ENCODE measurements at regions not wholly inside any gene's neighbourhood (a gene's known extent, or its start where the extent isn't known, plus 50 kb on each side); places are given as distances from the start of the nearest gene placed in this dataset.

- H3K9me3 ChIP-seq (ENCODE audit: insufficient read depth, low read depth, low read length) = no peaks in the 10 kb centered on the region
- no peak overlapping the region for H3K9ac ChIP-seq (ENCODE audit: low read length)
- Mint-ChIP-seq H3K4me3 (ENCODE audit: unreplicated experiment) (no peak overlapping the region), H3K27me3 (ENCODE audit: low read depth, unreplicated experiment) (no peaks in the 10 kb centered on the region), H3K9me3 (ENCODE audit: unreplicated experiment) (no peaks in the 10 kb centered on the region), H3K27ac (ENCODE audit: unreplicated experiment) (no peak overlapping the region), H3K4me1 (ENCODE audit: low read depth, unreplicated experiment) (no peaks in the 10 kb centered on the region), H3K36me3 (ENCODE audit: low read depth, unreplicated experiment) (no peaks in the 10 kb centered on the region)
- H3K4me2 ChIP-seq (ENCODE audit: low read length) = no peak overlapping the region
- H3K36me3 ChIP-seq (ENCODE audit: insufficient read depth, low read length) = no peaks in the 10 kb centered on the region
- H3K79me2 ChIP-seq (ENCODE audit: insufficient read depth, low read length) = no peaks in the 10 kb centered on the region
- H3K27me3 ChIP-seq (ENCODE audit: insufficient read depth, low read length) = no peaks in the 10 kb centered on the region
- no peaks in the 10 kb centered on the region for H4K20me1 ChIP-seq (ENCODE audit: insufficient read depth, low read length)
- no peaks in the 10 kb centered on the region for H3K4me1 ChIP-seq (ENCODE audit: insufficient read depth, low read length)
- H3K27ac ChIP-seq (ENCODE audit: low read depth, low read length) = no peak overlapping the region
- no peak overlapping the region for H3K4me3 ChIP-seq (ENCODE audit: insufficient read depth, low read depth, low read length)
- DNase-seq (ENCODE audit: low read depth) = no peak
- no peak for FAIRE-seq
- TF ChIP-seq EZH2 (IDR thresholded peaks at IDR 0.05; ENCODE audit: insufficient read depth, low read length) (no peak), CTCF (IDR thresholded peaks at IDR 0.05; ENCODE audit: insufficient read depth, low read depth, low read length) (no peak)
- H2AFZ ChIP-seq (ENCODE audit: low read depth, low read length) = no peak overlapping the region
Measured at GRCh38 chr11:38680166-38680565, 2082.1 kb upstream of the RAG2 start.

GRCh38 chr11:38672445-38672844 is 2074.4 kb upstream of the RAG2 start:
- Histone ChIP-seq H3K9me3 (ENCODE audit: insufficient read depth, low read depth, low read length) (no peaks in the 10 kb centered on the region), H4K20me1 (ENCODE audit: insufficient read depth, low read length) (no peaks in the 10 kb centered on the region), H3K4me2 (ENCODE audit: low read length) (no peak overlapping the region), H3K9ac (ENCODE audit: low read length) (no peak overlapping the region), H3K79me2 (ENCODE audit: insufficient read depth, low read length) (no peaks in the 10 kb centered on the region), H3K36me3 (ENCODE audit: insufficient read depth, low read length) (no peaks in the 10 kb centered on the region), H3K4me1 (ENCODE audit: insufficient read depth, low read length) (no peaks in the 10 kb centered on the region), H3K27me3 (ENCODE audit: insufficient read depth, low read length) (no peaks in the 10 kb centered on the region), H2AFZ (ENCODE audit: low read depth, low read length) (no peak overlapping the region), H3K27ac (ENCODE audit: low read depth, low read length) (no peak overlapping the region), H3K4me3 (ENCODE audit: insufficient read depth, low read depth, low read length) (no peak overlapping the region)
- no peak overlapping the region for H3K4me3 Mint-ChIP-seq (ENCODE audit: unreplicated experiment)
- no peak for TF ChIP-seq EZH2 (IDR thresholded peaks at IDR 0.05; ENCODE audit: insufficient read depth, low read length)
- DNase-seq (ENCODE audit: low read depth) (no peak), FAIRE-seq (no peak)
- H3K9me3 Mint-ChIP-seq (ENCODE audit: unreplicated experiment) = no peaks in the 10 kb centered on the region
- no peaks in the 10 kb centered on the region for H3K4me1 Mint-ChIP-seq (ENCODE audit: low read depth, unreplicated experiment)
- H3K36me3 Mint-ChIP-seq (ENCODE audit: low read depth, unreplicated experiment) = no peaks in the 10 kb centered on the region
- H3K27me3 Mint-ChIP-seq (ENCODE audit: low read depth, unreplicated experiment) = no peaks in the 10 kb centered on the region
- no peak overlapping the region for H3K27ac Mint-ChIP-seq (ENCODE audit: unreplicated experiment)

- no peaks in the 10 kb centered on the region for H3K4me1 Mint-ChIP-seq (ENCODE audit: low read depth, unreplicated experiment)
- no peaks in the 10 kb centered on the region for H3K36me3 Mint-ChIP-seq (ENCODE audit: low read depth, unreplicated experiment)
- Histone ChIP-seq H3K36me3 (ENCODE audit: insufficient read depth, low read length) (no peaks in the 10 kb centered on the region), H3K9ac (ENCODE audit: low read length) (no peak overlapping the region), H3K9me3 (ENCODE audit: insufficient read depth, low read depth, low read length) (no peaks in the 10 kb centered on the region), H3K79me2 (ENCODE audit: insufficient read depth, low read length) (no peaks in the 10 kb centered on the region), H3K4me1 (ENCODE audit: insufficient read depth, low read length) (no peaks in the 10 kb centered on the region), H3K4me3 (ENCODE audit: insufficient read depth, low read depth, low read length) (no peak overlapping the region), H3K27ac (ENCODE audit: low read depth, low read length) (no peak overlapping the region), H2AFZ (ENCODE audit: low read depth, low read length) (no peak overlapping the region), H4K20me1 (ENCODE audit: insufficient read depth, low read length) (no peaks in the 10 kb centered on the region), H3K27me3 (ENCODE audit: insufficient read depth, low read length) (no peaks in the 10 kb centered on the region), H3K4me2 (ENCODE audit: low read length) (no peak overlapping the region)
- H3K27me3 Mint-ChIP-seq (ENCODE audit: low read depth, unreplicated experiment) = no peaks in the 10 kb centered on the region
- no peak for FAIRE-seq
- no peak for DNase-seq (ENCODE audit: low read depth)
- H3K9me3 Mint-ChIP-seq (ENCODE audit: unreplicated experiment) = no peaks in the 10 kb centered on the region
- no peak for TF ChIP-seq EZH2 (IDR thresholded peaks at IDR 0.05; ENCODE audit: insufficient read depth, low read length)
- no peak for TF ChIP-seq CTCF (IDR thresholded peaks at IDR 0.05; ENCODE audit: insufficient read depth, low read depth, low read length)
- H3K27ac Mint-ChIP-seq (ENCODE audit: unreplicated experiment) = no peak overlapping the region
- H3K4me3 Mint-ChIP-seq (ENCODE audit: unreplicated experiment) = no peak overlapping the region
Measured at GRCh38 chr11:38667359-38667758, 2069.3 kb upstream of the RAG2 start.
